ENCODE measurements at regions not wholly inside any gene's neighbourhood (a gene's known extent, or its start where the extent isn't known, plus 50 kb on each side); places are given as distances from the start of the nearest gene placed in this dataset.
A peak's percentile ranks its signal among the peaks of the same experiment; 100 is the strongest.

DNA sequence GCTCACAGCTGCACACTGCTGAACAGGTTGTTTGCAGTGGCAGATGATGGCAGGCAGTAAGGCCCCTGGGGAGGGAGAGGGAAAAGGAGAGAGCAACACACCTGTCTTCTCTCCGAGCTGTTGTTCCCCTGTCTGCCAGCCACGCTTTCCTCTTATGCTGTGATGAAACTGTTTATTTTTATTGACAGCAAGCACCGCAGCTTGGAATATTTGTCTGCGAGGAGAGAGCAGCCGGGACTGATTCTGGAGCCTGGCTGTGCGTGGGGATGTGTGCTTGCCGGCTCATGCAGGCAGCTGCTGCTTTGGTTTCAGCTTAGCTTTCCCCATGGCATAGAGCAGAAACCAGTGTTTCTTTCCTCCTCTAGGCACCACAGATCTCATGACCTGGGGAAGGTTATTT is 58.7 kb upstream of the KCNA5 start:
- no peak for DNase-seq (ENCODE audit: low read depth)
- no peak overlapping the region for H3K4me3 ChIP-seq (ENCODE audit: low read depth, low read length)
- in situ Hi-C loops (cut with HindIII; ENCODE audit: low sequenced_read_pairs): no loop called here
- TF ChIP-seq CTCF (IDR thresholded peaks at IDR 0.05; ENCODE audit: low read depth, low read length, missing control alignments): no peak

DNA sequence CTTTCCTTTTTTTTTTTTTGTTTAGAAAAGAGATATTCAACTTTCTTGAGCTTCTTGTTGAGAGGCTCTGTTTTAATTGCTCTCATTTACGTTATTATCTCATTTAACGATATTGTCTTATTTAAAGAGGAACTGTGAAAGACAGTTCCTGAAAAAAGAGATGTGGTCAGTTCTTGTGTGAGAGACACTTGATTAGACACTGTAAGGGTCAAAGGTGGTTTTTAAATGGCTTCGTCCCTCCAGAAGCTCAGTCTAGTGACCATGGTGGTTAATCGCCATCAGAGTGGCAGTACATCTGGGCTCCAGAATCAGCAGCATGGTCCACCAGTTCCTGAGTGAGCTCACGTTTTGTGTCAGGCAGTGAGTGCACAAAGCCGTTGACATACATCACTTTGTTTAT is 57.9 kb upstream of the KCNA5 start:
- in situ Hi-C loops (cut with HindIII; ENCODE audit: low sequenced_read_pairs): no loop called here
- no peak overlapping the region for H3K4me3 ChIP-seq (ENCODE audit: low read depth, low read length)
- TF ChIP-seq CTCF (IDR thresholded peaks at IDR 0.05; ENCODE audit: low read depth, low read length, missing control alignments): no peak
- no peak for DNase-seq (ENCODE audit: low read depth)

DNA sequence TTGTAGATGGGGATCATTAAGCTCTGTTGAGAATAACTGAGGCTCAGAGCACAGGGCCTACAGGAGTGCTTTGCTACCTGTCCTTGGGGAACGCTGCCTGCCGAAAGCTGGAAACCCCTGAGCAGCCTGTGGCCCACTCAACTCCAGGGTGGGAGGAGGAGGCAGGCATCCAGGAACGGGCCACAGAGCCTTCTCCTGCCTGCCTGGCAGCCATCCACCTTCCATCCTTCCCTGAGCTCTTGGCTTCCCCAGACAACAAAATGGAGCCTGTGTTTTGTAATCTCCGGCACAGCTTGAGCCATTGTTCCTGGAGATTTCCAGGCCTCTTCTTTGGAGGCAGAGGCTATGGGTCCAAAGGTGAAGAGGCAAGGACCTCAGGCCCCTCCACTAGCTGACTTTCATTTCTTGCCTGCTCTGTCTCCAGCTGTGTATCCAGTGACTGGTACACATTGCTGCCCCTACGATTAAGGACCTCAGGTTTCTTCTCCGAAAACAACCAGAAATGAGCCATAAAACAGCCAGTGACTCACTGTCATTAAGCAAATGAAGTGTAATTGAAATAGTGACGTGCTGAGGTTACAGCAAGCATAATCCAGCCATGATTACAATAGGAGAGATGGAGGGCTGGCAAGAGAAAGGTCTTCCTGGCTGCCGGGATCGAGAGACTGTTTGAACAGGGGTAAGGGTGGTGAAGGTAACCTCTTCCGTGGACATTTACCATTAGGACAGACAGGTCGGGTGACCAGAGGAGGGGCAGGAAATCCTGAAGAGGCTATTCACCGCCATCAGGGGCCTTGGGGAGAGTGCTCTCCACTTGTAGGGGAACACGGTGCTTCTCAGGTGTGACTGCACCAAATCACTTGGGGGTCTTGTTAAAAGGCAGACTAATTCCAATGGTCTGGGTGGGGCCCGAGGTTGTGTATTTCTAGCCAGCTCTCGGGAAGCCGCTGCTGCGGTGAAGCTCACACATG is 56.3 kb upstream of the KCNA5 start:
- TF ChIP-seq CTCF (IDR thresholded peaks at IDR 0.05; ENCODE audit: low read depth, low read length, missing control alignments): no peak
- no peak overlapping the region for H3K4me3 ChIP-seq (ENCODE audit: low read depth, low read length)
- in situ Hi-C loops (cut with HindIII; ENCODE audit: low sequenced_read_pairs): no loop called here
- peak; percentile 42 for DNase-seq (ENCODE audit: low read depth)

DNA sequence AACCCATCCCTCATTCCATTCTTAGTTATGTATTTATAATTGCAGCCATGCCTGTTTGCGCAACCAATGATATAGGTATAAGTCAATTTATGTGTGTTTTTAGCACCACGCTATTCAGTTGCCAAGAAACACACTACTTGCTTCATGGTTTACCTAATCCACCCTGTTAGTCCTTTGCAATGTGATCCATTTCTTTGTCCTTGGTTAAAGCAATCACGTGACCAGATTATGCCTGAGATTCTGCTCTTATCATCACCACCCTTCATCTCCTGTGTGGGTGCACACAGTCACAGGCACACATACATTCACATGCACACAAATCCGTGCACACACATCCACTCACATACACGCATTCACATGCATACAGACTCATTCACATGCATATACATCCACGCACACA is 52.3 kb upstream of the KCNA5 start:
- DNase-seq (ENCODE audit: low read depth): no peak
- H3K4me3 ChIP-seq (ENCODE audit: low read depth, low read length): no peak overlapping the region
- TF ChIP-seq CTCF (IDR thresholded peaks at IDR 0.05; ENCODE audit: low read depth, low read length, missing control alignments): no peak
- in situ Hi-C loops (cut with HindIII; ENCODE audit: low sequenced_read_pairs): no loop called here

GRCh38 chr12:4991801-4992200 is 51.9 kb upstream of the KCNA5 start:
- DNase-seq (ENCODE audit: low read depth): no peak
- in situ Hi-C loops (cut with HindIII; ENCODE audit: low sequenced_read_pairs): no loop called here
- H3K4me3 ChIP-seq (ENCODE audit: low read depth, low read length): no peak overlapping the region
- no peak for TF ChIP-seq CTCF (IDR thresholded peaks at IDR 0.05; ENCODE audit: low read depth, low read length, missing control alignments)

GRCh38 chr12:4992871-4993270 is 50.8 kb upstream of the KCNA5 start:
- DNase-seq (ENCODE audit: low read depth): no peak
- in situ Hi-C loops (cut with HindIII; ENCODE audit: low sequenced_read_pairs): no loop called here
- TF ChIP-seq CTCF (IDR thresholded peaks at IDR 0.05; ENCODE audit: low read depth, low read length, missing control alignments): no peak
- no peak overlapping the region for H3K4me3 ChIP-seq (ENCODE audit: low read depth, low read length)
